ENCODE measurements at regions not wholly inside any gene's neighbourhood (a gene's known extent, or its start where the extent isn't known, plus 50 kb on each side); places are given as distances from the start of the nearest gene placed in this dataset.

- TF ChIP-seq CTCF (IDR thresholded peaks at IDR 0.05; ENCODE audit: insufficient read depth, low read depth, low read length, missing control alignments) = no peak
- DNase-seq (ENCODE audit: low read depth) = no peak
- H3K4me3 ChIP-seq (ENCODE audit: low read length) = no peak overlapping the region
These were observed 296.5 kb upstream of the TCF4 start for GRCh38 chr18:55884498-55884897.

GRCh38 chr18:55880617-55881016 is 292.6 kb upstream of the TCF4 start:
- no peak for DNase-seq (ENCODE audit: low read depth)
- no peak overlapping the region for H3K4me3 ChIP-seq (ENCODE audit: low read length)
- TF ChIP-seq CTCF (IDR thresholded peaks at IDR 0.05; ENCODE audit: insufficient read depth, low read depth, low read length, missing control alignments) = no peak

DNA sequence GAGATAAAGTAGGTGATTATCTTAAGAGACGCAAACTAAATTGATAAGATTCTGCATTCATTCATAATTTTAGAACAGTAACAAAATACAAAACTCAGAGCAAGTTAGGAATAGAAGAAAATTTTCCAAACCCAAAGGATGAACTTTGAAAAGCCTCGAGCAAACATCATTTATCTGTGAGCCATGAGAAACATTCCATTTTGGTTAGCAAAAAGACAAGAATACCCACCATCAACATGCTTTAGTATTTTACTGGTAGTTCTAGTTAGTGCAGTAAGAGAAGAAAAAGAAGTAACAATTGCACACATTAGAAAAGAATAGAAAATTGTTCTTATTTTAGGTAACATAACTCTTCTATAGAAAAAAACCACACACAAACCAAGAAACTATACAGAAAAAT is 291.3 kb upstream of the TCF4 start:
- no peak for TF ChIP-seq CTCF (IDR thresholded peaks at IDR 0.05; ENCODE audit: insufficient read depth, low read depth, low read length, missing control alignments)
- no peak overlapping the region for H3K4me3 ChIP-seq (ENCODE audit: low read length)

DNA sequence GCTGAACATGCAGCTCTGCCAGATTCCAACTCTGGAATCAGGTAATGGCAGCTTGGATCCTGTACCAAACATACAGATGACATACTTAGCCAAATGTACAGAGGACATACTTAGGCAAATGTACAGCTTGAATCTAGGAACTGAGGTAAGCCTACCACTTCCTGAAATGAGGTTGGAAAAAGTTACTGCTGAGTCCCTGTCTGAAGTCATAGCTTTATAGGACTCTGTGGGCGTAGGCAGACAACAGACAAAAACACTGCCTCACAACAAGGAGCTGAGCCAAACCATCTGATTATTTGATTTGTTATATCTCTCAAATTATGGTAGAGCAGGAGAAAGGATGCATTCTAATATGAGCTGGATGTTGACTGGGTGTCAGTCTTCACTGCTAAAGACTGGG is 290.2 kb upstream of the TCF4 start:
- TF ChIP-seq CTCF (IDR thresholded peaks at IDR 0.05; ENCODE audit: insufficient read depth, low read depth, low read length, missing control alignments) = no peak
- no peak for DNase-seq (ENCODE audit: low read depth)
- H3K4me3 ChIP-seq (ENCODE audit: low read length) = no peak overlapping the region

More for the DNA sequence above, 291.3 kb upstream of the TCF4 start:
- DNase-seq (ENCODE audit: low read depth) = no peak

- DNase-seq (ENCODE audit: low read depth) = no peak
- TF ChIP-seq CTCF (IDR thresholded peaks at IDR 0.05; ENCODE audit: insufficient read depth, low read depth, low read length, missing control alignments) = no peak
- H3K4me3 ChIP-seq (ENCODE audit: low read length) = no peak overlapping the region
These were observed 289.3 kb upstream of the TCF4 start for GRCh38 chr18:55877321-55877720.

- no peak overlapping the region for H3K4me3 ChIP-seq (ENCODE audit: low read length)
- TF ChIP-seq CTCF (IDR thresholded peaks at IDR 0.05; ENCODE audit: insufficient read depth, low read depth, low read length, missing control alignments) = no peak
- DNase-seq (ENCODE audit: low read depth) = no peak
These were observed 288.3 kb upstream of the TCF4 start for GRCh38 chr18:55876254-55876653.

DNA sequence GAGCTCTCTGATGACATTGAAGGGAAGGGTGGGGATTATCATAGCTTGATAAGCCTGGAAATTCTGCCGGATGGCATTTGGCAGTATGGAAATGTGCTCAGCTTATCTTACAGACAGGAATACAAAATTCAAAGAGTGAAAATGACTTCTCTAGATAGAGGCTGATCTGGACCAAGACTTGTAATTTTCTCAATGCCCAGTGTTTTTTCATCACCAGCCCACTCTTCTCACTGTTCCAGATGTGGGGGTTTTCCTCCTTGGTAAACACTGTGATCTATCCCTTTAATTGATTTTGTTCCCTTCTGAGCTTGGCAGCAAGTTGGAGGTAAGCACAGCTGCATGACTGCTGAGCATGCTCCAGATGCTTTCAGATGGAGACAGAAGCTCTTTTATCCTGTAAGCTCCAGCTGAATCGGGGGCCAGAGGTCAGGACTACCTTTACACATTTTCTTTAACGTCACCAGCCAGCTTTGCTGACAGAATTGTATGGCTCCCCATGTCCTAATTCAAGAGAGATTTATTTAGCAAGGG is 287.4 kb upstream of the TCF4 start:
- DNase-seq (ENCODE audit: low read depth) = no peak
- H3K4me3 ChIP-seq (ENCODE audit: low read length) = no peak overlapping the region
- no peak for TF ChIP-seq CTCF (IDR thresholded peaks at IDR 0.05; ENCODE audit: insufficient read depth, low read depth, low read length, missing control alignments)
